ENCODE measurements at regions not wholly inside any gene's neighbourhood (a gene's known extent, or its start where the extent isn't known, plus 50 kb on each side); places are given as distances from the start of the nearest gene placed in this dataset.

DNA sequence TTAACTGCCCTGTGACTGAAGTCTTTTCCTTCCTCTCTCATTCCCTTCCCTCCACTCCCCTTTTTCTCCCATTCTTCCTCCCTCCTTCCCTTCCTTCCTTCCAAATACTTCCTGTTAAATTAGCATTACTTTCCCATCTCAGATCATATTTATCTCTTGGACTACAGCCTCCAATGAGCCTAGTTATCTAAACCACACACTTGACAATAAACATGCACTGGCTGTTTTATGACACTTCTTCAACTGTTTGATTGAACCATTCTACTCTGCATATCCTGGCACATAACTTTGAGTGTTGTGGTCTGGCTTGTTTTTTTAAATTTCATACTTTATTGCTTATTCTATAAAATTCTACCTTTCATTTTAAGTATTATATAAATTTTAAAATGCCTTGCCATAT lies 1860.8 kb upstream of the LRRTM1 start:
- DNase-seq (ENCODE audit: extremely low read depth, low read depth) = no peak
- TF ChIP-seq CTCF (IDR thresholded peaks at IDR 0.05; ENCODE audit: low read depth, low read length, missing control alignments) = no peak
- H3K4me3 ChIP-seq (replicated peaks; ENCODE audit: low read depth, low read length) = no peak overlapping the region

DNA sequence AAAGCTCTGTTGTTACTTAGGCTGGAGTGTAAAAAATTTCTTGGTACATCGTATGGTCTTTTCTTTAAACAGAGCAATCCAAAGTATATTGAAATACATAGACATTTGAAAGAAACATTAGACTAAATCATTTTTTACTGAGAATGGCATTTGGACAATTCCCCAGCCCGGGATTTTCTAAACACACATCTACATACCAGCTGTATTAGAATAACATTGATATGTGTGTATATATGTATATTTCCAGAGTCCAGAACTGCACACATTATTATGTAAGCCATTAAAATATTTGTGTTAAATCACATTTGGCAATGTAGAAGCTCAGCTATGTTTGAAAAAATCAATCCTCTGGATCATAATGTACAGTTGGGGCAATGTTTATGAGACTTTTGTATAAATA lies 1853.6 kb upstream of the LRRTM1 start:
- no peak overlapping the region for H3K4me3 ChIP-seq (replicated peaks; ENCODE audit: low read depth, low read length)
- TF ChIP-seq CTCF (IDR thresholded peaks at IDR 0.05; ENCODE audit: low read depth, low read length, missing control alignments) = no peak
- no peak for DNase-seq (ENCODE audit: extremely low read depth, low read depth)

DNA sequence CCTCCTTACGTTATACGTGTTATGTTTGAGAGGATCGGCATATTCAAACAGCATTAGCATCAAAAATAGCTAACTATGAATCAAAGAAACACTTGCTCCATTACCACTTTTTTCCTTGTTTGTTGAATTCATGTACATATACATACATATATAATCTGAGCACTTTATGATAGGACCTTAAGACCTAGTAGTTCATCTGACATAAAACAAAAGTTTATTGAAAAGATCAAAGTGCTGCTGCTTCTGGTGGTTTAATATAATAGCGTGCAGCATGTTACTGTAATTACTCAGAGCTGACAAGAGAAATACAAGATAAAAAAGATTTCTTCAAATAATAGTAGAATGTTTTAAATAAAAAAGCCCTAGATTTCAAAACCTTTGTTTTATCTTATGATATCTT lies 1850.9 kb upstream of the LRRTM1 start:
- no peak for TF ChIP-seq CTCF (IDR thresholded peaks at IDR 0.05; ENCODE audit: low read depth, low read length, missing control alignments)
- DNase-seq (ENCODE audit: extremely low read depth, low read depth) = no peak
- no peak overlapping the region for H3K4me3 ChIP-seq (replicated peaks; ENCODE audit: low read depth, low read length)

- DNase-seq (ENCODE audit: extremely low read depth, low read depth) = no peak
- TF ChIP-seq CTCF (IDR thresholded peaks at IDR 0.05; ENCODE audit: low read depth, low read length, missing control alignments) = no peak
- no peak overlapping the region for H3K4me3 ChIP-seq (replicated peaks; ENCODE audit: low read depth, low read length)
These were observed 1838.8 kb upstream of the LRRTM1 start for GRCh38 chr2:82143343-82143742.

GRCh38 chr2:82139979-82140611 lies 1835.5 kb upstream of the LRRTM1 start:
- H3K4me3 ChIP-seq (replicated peaks; ENCODE audit: low read depth, low read length) = no peak overlapping the region
- no peak for TF ChIP-seq CTCF (IDR thresholded peaks at IDR 0.05; ENCODE audit: low read depth, low read length, missing control alignments)
- DNase-seq (ENCODE audit: extremely low read depth, low read depth) = no peak

DNA sequence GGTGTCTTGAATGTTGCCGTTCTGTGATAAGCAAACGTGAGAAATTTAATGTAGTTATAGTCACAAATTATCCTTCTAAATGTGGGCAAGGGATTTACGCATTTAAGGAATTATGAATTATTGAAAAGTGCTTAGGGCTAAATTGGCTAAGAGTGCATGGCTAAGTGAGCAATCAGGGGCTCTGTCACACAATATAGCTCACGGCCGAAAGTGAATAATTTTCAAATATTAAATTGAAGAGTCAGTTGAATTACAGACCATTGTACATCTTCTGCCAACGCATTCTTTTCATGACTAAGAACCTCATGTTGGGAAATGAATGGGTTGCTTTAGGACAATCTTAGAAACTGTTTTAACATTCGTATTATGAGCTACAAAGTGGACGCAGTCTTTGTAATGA lies 1832.9 kb upstream of the LRRTM1 start:
- DNase-seq (ENCODE audit: extremely low read depth, low read depth) = no peak
- TF ChIP-seq CTCF (IDR thresholded peaks at IDR 0.05; ENCODE audit: low read depth, low read length, missing control alignments) = no peak
- no peak overlapping the region for H3K4me3 ChIP-seq (replicated peaks; ENCODE audit: low read depth, low read length)

DNA sequence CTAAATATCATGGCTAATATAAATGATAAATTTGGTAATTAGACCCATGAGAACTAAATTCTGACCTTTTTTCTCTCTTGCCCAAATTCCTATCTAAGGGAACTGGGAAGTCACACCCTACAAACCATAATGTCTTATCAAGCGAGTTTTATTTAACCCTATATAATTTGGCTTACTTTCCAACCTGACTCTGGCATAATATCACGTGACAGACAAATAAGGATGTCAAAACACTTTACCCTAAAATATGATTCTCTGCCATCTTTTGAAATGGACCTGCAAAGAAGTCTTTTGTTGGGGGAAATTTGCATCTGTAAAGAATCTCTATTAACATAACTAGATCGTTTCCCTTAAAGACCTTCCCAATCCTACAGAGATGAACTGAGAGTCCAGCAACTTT lies 1823.5 kb upstream of the LRRTM1 start:
- no peak for TF ChIP-seq CTCF (IDR thresholded peaks at IDR 0.05; ENCODE audit: low read depth, low read length, missing control alignments)
- DNase-seq (ENCODE audit: extremely low read depth, low read depth) = no peak
- H3K4me3 ChIP-seq (replicated peaks; ENCODE audit: low read depth, low read length) = no peak overlapping the region
